Upper lobe of left lung (tissue), 4 donors: ENCODE measurements at regions not wholly inside any gene's neighbourhood (a gene's known extent, or its start where the extent isn't known, plus 50 kb on each side); places are given as distances from the start of the nearest gene placed in this dataset.

ENCODE experiments used
- CTCF ChIP-seq, 6 experiments: fragments of 450-650 bp in 4 of 6; fragments of 200-600 bp in 2 of 6; sonication (generic) in 2 of 6; IDR thresholded peaks; one replicate each; pipeline ENCODE4 v1.5.1; 2016 to 2019; ENCODE audit warnings: antibody characterized with exemption in 6 of 6
- EP300 ChIP-seq, 4 donors: sonication (generic); formaldehyde crosslinking; IDR thresholded peaks; one replicate each; pipeline ENCODE4 v1.5.1; 2017; ENCODE audit warnings: antibody characterized with exemption in 4 of 4, control low read depth in 2 of 4
- POLR2A ChIP-seq, 4 donors: fragments of 450-650 bp; IDR thresholded peaks; one replicate each; pipeline ENCODE4 v1.5.1; 2016 to 2017; ENCODE audit warnings: antibody characterized with exemption in 4 of 4, mild to moderate bottlenecking in 2 of 4
- POLR2AphosphoS5 ChIP-seq, 2 donors: sonication (generic); formaldehyde crosslinking; IDR thresholded peaks; one replicate each; pipeline ENCODE4 v1.5.1; 2017; ENCODE audit warnings: antibody characterized with exemption in 2 of 2

GRCh38 chr1:58931756-58932155 lies 147.9 kb upstream of the JUN start:
- TF ChIP-seq POLR2A (IDR thresholded peaks at IDR 0.05) (no peak), CTCF (IDR thresholded peaks at IDR 0.05) (no peak), POLR2AphosphoS5 (IDR thresholded peaks at IDR 0.05) (no peak), EP300 (IDR thresholded peaks at IDR 0.05) (no peak)
